Esophagus muscularis mucosa (tissue), 4 donors: ENCODE measurements at regions not wholly inside any gene's neighbourhood (a gene's known extent, or its start where the extent isn't known, plus 50 kb on each side); places are given as distances from the start of the nearest gene placed in this dataset.

Experiments
- DNase-seq: peaks from one replicate; pipeline ENCODE4 v3.0.0-alpha.2; 2017; ENCODE audit errors: extremely low spot score
- H3K27ac ChIP-seq, 4 donors: fragments of 200-600 bp; sonication (generic); replicated peaks in 1 of 4; 1 replicate in 3 of 4; 2 replicates in 1 of 4; pipeline ENCODE4 v1.5.1; 2016 to 2019; ENCODE audit warnings: mild to moderate bottlenecking in 1 of 4
- H3K27me3 ChIP-seq, 4 donors: fragments of 200-600 bp; sonication (generic); one replicate each; pipeline versions ENCODE4 v1.5.1 to v1.6.0; 2016 to 2019
- H3K36me3 ChIP-seq, 4 donors: fragments of 200-600 bp; sonication (generic); one replicate each; pipeline ENCODE4 v1.5.1; 2016 to 2019
- H3K4me1 ChIP-seq, 4 donors: fragments of 200-600 bp; sonication (generic); one replicate each; pipeline ENCODE4 v1.5.1; 2016 to 2019
- H3K4me3 ChIP-seq, 4 donors: fragments of 200-600 bp; sonication (generic); 1 replicate in 2 of 4; 2 replicates in 2 of 4; pipeline ENCODE4 v1.5.1; 2016 to 2019; ENCODE audit warnings: mild to moderate bottlenecking in 4 of 4, moderate library complexity in 1 of 4
- H3K9me3 ChIP-seq, 4 donors: fragments of 200-600 bp; sonication (generic); 1 replicate in 3 of 4; 2 replicates in 1 of 4; pipeline ENCODE4 v1.5.1; 2016 to 2019
- CTCF ChIP-seq, 3 experiments: fragments of 200-600 bp in 2 of 3; fragments of 450-650 bp in 1 of 3; sonication (generic) in 2 of 3; IDR thresholded peaks; one replicate each; pipeline ENCODE4 v1.5.1; 2017 to 2019; ENCODE audit warnings: antibody characterized with exemption in 3 of 3, mild to moderate bottlenecking in 2 of 3, moderate library complexity in 1 of 3
- EP300 ChIP-seq: sonication (generic); formaldehyde crosslinking; IDR thresholded peaks from one replicate; pipeline ENCODE4 v1.6.1; 2017; ENCODE audit warnings: antibody characterized with exemption
- POLR2A ChIP-seq: fragments of 450-650 bp; IDR thresholded peaks from one replicate; pipeline ENCODE4 v1.6.1; 2017; ENCODE audit warnings: antibody characterized with exemption, moderate library complexity, mild to moderate bottlenecking, low read depth
- POLR2AphosphoS5 ChIP-seq, 2 donors: sonication (generic); formaldehyde crosslinking; IDR thresholded peaks; one replicate each; pipeline ENCODE4 v1.6.1; 2017; ENCODE audit warnings: antibody characterized with exemption in 2 of 2
- WGBS: methylation state at CpG from one replicate; pipeline ENCODE4 v1.1.5; 2018; 5-methylcytosine and 5-hydroxymethylcytosine counted together
- intact Hi-C: fragments of 100-400 bp; cut with DNase I; formaldehyde crosslinking; loops from one replicate; pipeline ENCODE4 v1.15.1; 2023

GRCh38 chr14:40122968-40123648 lies 690.9 kb upstream of the FBXO33 start:
- H3K4me3 ChIP-seq = no peak overlapping the region
- intact Hi-C loops = no loop called here
- 55% methylated on average over 2 of the region's 2 CpGs for WGBS
- H3K27ac ChIP-seq = no peak overlapping the region
- no peaks in the 10 kb centered on the region for H3K36me3 ChIP-seq
- TF ChIP-seq EP300 (no peak), CTCF (IDR thresholded peaks at IDR 0.05) (no peak), POLR2A (no peak), POLR2AphosphoS5 (IDR thresholded peaks at IDR 0.05) (no peak)
- H3K27me3 ChIP-seq = no peaks in the 10 kb centered on the region
- no peak for DNase-seq
- H3K4me1 ChIP-seq = peaks cover 0 to 4% (median 0%) of the 10 kb centered on the region in 4 donors
- no peaks in the 10 kb centered on the region for H3K9me3 ChIP-seq

GRCh38 chr14:40119765-40120164 lies 687.5 kb upstream of the FBXO33 start:
- no peaks in the 10 kb centered on the region for H3K27me3 ChIP-seq
- no peak for DNase-seq
- H3K4me1 ChIP-seq = peaks cover 0 to 4% (median 0%) of the 10 kb centered on the region in 4 donors
- 60% methylated on average over 2 of the region's 2 CpGs for WGBS
- no peaks in the 10 kb centered on the region for H3K9me3 ChIP-seq
- TF ChIP-seq EP300 (no peak), CTCF (IDR thresholded peaks at IDR 0.05) (no peak), POLR2A (no peak), POLR2AphosphoS5 (IDR thresholded peaks at IDR 0.05) (no peak)
- no peak overlapping the region for H3K4me3 ChIP-seq
- H3K27ac ChIP-seq = no peak overlapping the region
- H3K36me3 ChIP-seq = no peaks in the 10 kb centered on the region
- intact Hi-C loops = no loop called here

- H3K27ac ChIP-seq = no peak overlapping the region
- no peak overlapping the region for H3K4me3 ChIP-seq
- no peaks in the 10 kb centered on the region for H3K27me3 ChIP-seq
- WGBS = 64% methylated on average over 4 of the region's 4 CpGs
- DNase-seq = no peak
- intact Hi-C loops = no loop called here
- TF ChIP-seq POLR2AphosphoS5 (IDR thresholded peaks at IDR 0.05) (no peak), CTCF (IDR thresholded peaks at IDR 0.05) (no peak), POLR2A (no peak), EP300 (no peak)
- no peaks in the 10 kb centered on the region for H3K36me3 ChIP-seq
- no peaks in the 10 kb centered on the region for H3K9me3 ChIP-seq
- peaks cover 0 to 4% (median 0%) of the 10 kb centered on the region in 4 donors for H3K4me1 ChIP-seq
Observed at GRCh38 chr14:40119321-40119720, 687.1 kb upstream of the FBXO33 start.

- no peaks in the 10 kb centered on the region for H3K4me1 ChIP-seq
- no peaks in the 10 kb centered on the region for H3K9me3 ChIP-seq
- WGBS = 89% methylated on average over 1 of the region's 1 CpG
- TF ChIP-seq EP300 (no peak), CTCF (IDR thresholded peaks at IDR 0.05) (no peak), POLR2A (no peak), POLR2AphosphoS5 (IDR thresholded peaks at IDR 0.05) (no peak)
- H3K27me3 ChIP-seq = no peaks in the 10 kb centered on the region
- H3K4me3 ChIP-seq = no peak overlapping the region
- no peaks in the 10 kb centered on the region for H3K36me3 ChIP-seq
- DNase-seq = no peak
- H3K27ac ChIP-seq = no peak overlapping the region
- intact Hi-C loops = no loop called here
Observed at GRCh38 chr14:40115583-40115982, 683.4 kb upstream of the FBXO33 start.

- no peak for DNase-seq
- H3K36me3 ChIP-seq = no peaks in the 10 kb centered on the region
- no peaks in the 10 kb centered on the region for H3K4me1 ChIP-seq
- no peak overlapping the region for H3K27ac ChIP-seq
- H3K27me3 ChIP-seq = no peaks in the 10 kb centered on the region
- no peaks in the 10 kb centered on the region for H3K9me3 ChIP-seq
- intact Hi-C loops = no loop called here
- TF ChIP-seq POLR2AphosphoS5 (IDR thresholded peaks at IDR 0.05) (no peak), POLR2A (no peak), CTCF (IDR thresholded peaks at IDR 0.05) (no peak), EP300 (no peak)
- H3K4me3 ChIP-seq = no peak overlapping the region
Observed at GRCh38 chr14:40113671-40114070, 681.4 kb upstream of the FBXO33 start.
